Posterior vena cava (tissue), 2 donors: ENCODE measurements at regions not wholly inside any gene's neighbourhood (a gene's known extent, or its start where the extent isn't known, plus 50 kb on each side); places are given as distances from the start of the nearest gene placed in this dataset.

Source experiments
- DNase-seq: peaks from one replicate; pipeline ENCODE4 v3.0.0-alpha.2; 2020; ENCODE audit warnings: low spot score
- intact Hi-C, 2 donors: fragments of 100-400 bp; cut with DNase I; formaldehyde crosslinking; loops; one replicate each; pipeline versions ENCODE4 v1.14.1 to v1.14.2; 2022 to 2023
- donor health status: DM: yes; HTN: yes; CAD: no.
- donor health status: DM: yes; HTN: yes; CAD: no.

DNA sequence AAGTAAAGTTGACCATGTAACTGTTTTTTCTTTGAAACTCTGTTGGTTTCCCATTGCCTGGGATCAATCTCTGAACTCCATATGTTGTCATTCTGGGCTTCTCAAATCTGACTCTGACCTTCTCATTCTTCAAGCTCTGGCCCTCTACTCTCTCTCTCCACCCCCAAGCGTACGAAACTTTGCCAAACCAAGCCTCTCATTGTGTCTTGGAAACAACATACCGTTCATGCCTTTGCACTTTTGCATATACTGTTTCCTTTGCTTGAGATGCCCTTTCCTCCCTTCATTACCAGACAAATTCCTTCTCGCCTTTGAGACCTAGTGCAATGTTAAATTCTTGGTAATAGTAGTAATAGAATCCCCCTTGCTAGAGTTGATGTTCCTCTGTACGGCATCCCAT, 113.7 kb downstream of the OLFM4 start:
- no peak for DNase-seq
- intact Hi-C loops, result no loop called here

DNA sequence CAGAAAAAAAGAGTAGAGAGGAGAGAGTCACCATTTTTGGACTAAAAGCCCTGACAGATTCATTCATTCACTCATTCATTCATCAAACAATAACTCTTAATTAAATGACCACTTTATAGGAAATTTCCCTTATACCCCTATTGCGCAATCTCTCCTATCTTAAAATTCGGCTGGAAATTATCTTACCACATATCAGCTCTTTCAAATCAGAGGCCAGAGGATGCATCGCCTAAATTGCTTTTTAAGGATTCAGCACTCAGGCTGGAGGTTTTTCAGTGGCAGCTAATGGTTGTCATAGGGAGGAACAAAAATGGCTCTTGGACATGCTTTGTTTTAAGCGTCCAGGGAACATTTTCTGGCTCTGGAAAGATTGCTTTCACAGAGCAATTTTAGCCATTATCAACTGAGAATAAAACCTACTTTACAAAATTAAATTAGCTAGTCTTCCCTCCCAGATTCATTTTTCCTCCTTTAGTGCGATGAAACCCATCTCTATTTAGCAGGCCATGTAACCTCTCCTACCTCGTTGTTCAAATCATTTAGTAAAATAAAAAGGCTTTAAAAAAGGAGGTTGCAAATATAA, 115.2 kb downstream of the OLFM4 start:
- no peak for DNase-seq
- intact Hi-C loops, result no loop called here

DNA sequence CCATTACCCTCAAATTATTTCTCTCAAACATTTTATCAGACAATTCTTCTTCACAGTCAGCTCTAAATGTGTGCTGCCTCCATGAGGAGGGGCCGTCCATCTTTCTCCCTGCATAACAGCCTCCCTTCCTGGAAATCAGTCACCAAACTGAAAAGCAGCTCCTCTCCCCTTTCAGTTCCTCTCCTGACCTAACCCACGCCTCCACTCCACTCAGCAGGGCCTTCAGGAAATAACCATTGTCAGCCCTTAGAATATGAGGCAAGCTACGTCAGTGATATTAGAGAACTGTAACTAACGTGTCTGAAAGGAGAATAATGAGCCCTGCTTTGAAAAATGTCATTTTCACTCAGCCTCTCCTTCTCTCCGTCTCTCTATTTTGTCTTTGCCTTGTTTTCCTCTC, 116.2 kb downstream of the OLFM4 start:
- no peak for DNase-seq
- intact Hi-C loops, result no loop called here

DNA sequence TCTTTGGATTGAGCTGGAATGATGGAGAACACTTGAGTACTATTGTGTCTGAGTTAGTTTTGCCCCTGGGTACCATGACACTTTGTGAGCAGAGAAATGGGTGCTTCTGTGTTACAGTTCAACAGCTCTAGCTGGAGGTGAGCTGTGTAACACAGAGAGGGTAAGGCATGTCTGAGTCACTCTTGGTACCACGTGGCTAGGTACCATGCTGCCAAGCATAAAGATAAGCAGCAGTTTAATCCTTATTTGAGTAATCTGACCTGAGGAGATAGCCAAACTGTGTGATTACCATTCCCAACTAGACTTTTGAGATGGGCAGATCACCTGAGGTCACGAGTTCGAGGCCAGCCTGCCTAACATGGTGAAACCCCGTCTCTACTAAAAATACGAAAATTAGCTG, 122.0 kb downstream of the OLFM4 start:
- no peak for DNase-seq
- intact Hi-C loops, result no loop called here

DNA sequence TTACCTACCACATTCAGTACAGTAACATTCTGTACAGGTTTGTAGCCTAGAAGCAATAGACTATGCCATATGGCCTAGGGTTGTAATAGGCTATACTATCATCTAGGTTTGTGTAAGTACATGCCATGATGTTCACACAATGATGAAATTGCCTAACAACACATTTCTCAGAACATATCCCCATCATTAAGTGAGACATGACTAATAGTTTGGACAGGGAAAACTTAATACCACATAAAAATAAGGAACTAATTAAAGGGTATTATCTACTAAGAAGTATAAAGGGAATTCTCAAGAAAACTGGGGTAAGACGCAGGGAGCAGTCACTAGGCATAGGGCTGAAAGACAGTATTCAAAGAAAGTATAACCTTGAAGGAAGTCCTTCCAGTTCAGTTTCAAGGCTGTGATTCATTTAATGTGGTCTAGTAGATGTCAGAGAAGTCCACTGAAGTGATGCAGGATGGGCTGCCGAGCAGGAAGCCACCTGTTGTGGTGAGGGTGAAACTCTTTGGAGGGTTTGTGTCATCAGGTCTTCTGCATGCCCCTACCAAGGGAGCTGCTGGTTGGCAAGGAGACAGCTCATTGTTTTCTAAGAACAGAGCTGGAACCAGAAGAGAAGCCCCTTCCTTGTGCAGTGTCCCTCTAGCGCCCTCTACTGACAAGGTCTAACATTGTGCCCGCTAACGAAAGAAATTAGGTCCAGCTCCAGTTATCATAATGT, 122.9 kb downstream of the OLFM4 start:
- no peak for DNase-seq
- intact Hi-C loops, result no loop called here

DNA sequence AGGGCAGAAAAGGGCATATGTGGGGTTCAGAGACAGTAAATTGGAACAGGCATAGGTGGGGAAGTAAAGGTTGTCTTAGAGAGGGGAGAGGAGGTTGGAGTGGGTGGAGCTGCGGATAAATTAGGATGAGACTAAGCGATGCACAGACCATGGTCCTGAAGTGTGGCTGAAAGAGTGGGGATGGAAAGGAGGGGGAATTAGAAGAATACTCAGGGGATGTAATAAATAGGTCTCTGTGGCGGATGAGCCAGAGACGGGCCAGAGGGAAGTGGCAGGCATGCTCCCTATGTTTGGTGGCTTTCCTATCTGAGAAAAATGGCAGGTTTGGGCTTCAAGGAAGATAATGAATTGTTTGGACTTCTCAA, 123.4 kb downstream of the OLFM4 start:
- intact Hi-C loops, result no loop called here
- DNase-seq, result no peak

DNA sequence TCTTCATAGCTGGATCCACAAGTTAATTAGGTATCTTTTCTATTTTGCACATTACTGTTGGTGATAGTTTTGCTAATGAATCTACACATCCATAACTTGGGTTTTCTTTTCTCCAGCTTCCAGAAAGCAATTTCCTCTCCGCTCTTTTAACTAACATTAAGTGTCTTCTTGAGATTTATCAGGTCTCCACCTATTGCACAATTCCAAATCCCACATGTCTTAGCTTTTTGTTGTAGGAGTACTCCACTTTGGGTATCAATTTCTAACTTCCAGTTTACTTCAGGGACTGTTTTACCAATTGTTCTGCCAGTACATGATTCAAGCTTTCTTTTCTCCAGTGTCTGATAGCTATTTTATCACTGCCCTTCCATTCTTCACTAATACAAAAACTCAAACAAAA, 129.6 kb downstream of the OLFM4 start:
- intact Hi-C loops, result no loop called here
- DNase-seq, result no peak

DNA sequence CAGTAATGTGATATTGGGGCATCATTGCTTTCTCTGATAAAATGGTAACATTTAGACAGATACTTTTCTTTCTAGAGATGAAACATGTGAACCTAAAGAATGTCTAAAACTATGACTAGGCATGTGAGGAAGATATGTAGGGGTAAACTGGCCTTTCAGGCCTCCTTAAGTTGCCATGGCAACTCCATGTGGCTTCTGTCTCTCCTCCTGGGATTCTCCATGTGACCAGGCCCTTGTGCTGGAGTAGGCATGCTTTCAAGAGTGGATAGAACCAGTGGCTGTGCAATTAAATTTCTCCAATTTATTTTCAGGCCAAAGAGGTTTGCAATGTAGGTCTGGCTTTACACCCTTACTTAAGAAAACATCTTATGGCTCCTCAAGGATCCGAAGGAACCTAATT, 130.8 kb downstream of the OLFM4 start:
- intact Hi-C loops, result no loop called here
- DNase-seq, result no peak

DNA sequence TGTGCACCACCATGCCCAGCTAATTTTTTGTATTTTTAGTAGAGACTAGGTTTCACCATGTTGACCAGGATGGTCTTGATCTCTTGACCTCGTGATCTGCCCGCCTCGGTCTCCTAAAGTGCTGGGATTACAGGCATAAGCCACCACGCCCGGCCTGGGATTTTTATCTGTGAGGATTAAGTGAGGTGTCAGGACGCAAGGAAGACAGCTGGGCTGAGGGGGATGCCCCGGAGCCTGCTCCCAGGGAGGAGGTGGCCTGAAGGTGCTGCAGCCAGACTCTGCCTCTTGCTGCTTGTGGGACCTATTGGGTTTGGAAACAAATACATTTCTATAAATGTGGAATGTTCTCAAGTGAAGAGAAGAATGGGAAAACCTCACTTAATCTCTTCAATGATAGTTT, 131.6 kb downstream of the OLFM4 start:
- no peak for DNase-seq
- intact Hi-C loops, result no loop called here

DNA sequence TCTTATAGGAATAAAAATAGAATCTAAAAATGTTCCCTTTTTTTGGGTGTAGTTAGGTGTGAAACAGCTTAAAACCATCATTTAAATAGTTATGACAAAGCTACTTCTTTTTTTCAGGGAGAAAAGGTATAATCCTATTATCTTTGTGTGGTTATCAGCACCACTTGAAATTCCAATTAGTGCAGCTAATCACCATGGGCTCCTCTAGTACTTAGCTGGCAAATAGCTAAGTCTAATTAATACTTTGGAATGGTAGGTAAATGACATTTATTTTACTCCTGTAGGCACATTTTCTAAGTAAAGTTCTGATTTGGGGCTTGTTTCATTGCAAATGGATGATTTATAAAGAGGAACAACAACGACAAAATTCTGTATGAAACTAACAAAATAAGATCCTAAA, 132.6 kb downstream of the OLFM4 start:
- no peak for DNase-seq
- intact Hi-C loops, result no loop called here

DNA sequence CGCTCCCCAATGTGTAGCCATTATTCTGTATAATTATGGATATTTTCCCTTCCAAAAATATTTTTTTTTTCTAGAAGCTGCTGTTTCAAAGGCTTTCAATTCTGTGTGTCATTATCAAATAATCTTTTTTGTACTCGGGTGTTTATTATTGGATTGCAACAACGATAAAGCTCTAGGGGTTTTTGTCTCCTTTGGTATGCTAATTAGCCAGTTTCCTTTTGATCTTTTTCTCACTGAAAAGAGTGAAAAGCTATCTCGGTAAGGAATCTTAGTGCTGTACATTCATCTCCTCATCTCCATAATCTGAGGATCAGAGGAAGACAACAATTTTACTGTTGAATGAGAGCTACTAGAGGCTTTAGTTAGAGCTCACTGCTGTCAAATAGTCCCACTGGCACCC, 136.6 kb downstream of the OLFM4 start:
- intact Hi-C loops, result no loop called here
- no peak for DNase-seq

DNA sequence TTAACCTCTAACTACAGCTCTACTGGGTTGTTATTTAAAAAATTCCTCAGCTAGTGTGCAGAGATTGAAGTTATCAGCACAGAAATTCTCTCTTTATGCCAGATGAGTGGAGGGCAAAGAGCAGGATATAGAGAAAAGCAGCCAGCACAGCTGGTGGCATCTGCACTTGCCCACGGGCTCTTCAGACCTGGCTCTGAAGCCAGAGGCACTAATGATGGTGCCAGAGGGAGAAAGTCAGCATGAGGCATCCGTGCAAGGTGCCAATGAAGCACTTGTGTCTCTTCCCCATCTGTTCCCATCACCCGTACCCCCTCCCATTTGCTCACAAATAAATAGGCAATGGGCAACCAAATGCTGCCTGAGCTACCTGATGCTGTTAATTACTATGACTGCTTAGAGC, 138.9 kb downstream of the OLFM4 start:
- intact Hi-C loops, result no loop called here
- no peak for DNase-seq

DNA sequence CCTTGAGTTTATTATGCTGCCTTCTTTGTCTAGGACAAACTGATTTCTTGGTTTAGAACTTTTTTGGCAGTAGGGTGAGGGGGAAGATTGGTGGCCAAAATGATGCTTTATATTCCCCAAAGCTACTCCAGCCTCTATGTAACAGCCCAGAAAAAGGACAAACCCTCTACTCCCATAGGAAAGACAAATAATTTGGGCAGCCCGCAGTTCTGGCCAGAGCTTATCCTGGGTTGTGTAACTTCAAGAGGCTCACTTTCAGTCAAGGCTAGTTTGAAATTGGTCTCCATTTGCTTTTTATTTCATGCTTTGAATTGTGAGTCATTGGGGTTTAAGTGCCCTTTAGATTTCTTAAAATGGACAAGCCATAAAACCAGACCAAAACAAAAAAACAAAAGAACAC, 142.3 kb downstream of the OLFM4 start:
- DNase-seq, result no peak
- intact Hi-C loops, result no loop called here

DNA sequence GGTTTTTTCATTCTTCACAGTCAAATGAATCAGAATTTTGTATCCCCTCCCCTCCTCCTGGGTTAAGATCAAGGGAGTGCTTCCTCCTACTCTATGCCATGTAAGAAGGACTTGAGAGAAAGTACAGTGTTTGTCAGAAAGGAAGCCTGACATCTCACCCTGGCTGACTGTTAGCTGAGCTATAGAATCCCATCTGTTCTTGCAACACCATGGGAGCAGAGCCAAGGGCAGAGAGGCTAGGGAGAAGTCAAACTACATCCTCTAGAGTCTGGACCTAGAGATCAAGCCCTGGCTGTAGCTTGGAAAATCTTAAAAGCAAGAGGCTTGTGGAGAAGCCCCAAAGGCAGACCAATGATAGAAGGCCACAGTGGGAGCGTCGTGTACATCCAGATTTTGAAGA, 145.9 kb downstream of the OLFM4 start:
- no peak for DNase-seq
- intact Hi-C loops, result no loop called here

DNA sequence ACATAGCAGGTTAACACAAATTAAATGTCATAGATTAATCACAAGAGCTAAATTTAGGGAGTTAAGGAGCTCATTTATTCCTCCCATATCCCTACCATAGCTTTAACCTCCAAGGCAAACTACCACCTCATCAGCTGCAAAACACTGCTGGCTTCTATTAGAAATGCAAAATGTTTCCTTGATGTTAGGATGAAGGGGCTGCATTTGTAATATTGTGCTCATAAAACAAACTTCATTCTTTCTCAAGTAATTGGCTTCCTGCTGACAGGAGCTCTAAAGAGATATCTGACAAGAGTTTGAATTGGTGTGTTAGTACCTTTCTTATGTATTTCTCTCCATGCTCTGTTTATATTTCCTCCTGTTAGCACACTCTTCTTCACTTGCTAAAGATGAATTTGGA, 152.1 kb downstream of the OLFM4 start:
- intact Hi-C loops, result no loop called here
- DNase-seq, result no peak

DNA sequence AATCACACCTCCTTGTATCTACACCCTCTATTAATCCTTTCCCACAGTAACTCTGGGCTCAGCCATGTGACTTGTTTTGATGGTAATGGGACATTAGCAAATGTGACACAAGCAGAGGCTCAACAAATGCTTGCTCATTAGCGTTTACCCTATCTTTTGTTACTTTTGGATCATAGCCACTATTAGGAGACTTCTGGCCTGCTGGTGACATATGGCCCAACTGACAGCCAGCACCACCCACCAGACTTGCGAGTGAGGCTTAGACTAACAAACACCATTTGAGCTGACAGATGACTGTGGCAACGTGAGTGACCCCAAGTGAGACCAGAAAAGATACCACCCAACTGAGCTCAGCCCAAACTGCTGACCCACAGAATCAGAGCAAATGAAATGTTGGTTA, 154.1 kb downstream of the OLFM4 start:
- intact Hi-C loops, result no loop called here
- no peak for DNase-seq

DNA sequence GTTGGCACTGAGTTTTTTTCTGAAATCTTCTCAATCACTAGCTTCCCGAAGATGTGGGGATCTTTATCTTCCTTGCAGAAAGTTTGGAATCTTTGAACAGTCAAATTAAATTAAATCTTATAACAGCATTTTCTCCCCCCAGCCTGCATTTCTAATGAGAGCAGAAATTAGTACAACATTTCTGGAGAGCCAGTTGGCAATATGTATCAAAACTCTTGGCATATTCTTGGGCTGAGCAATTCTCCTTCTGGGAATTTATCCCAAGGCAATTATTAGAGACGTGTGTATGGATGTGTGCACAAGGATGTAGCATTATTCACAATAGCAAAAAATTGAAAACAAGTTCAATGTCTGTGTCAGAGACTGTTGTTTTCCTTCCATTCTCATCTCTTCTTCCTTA, 159.5 kb downstream of the OLFM4 start:
- no peak for DNase-seq
- intact Hi-C loops, result no loop called here

DNA sequence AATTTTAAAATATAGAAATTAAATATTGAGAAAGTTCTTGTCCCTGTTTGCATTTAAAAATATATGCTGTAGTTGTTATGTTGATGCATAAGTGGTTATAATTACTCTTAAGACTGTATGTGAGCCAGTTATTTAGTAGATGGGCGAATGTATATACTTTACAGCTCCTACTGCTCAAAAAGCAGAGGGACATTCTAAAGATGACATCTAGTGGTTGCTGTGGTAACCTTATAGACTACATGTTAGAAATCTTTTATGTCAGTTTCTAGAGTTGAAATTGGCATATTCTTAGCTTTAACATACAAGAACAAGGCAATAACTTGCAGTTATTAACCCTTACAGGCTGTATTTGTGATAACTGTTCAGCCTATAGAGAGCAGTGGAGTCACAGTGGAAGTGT, 160.5 kb downstream of the OLFM4 start:
- DNase-seq, result no peak
- intact Hi-C loops, result no loop called here

DNA sequence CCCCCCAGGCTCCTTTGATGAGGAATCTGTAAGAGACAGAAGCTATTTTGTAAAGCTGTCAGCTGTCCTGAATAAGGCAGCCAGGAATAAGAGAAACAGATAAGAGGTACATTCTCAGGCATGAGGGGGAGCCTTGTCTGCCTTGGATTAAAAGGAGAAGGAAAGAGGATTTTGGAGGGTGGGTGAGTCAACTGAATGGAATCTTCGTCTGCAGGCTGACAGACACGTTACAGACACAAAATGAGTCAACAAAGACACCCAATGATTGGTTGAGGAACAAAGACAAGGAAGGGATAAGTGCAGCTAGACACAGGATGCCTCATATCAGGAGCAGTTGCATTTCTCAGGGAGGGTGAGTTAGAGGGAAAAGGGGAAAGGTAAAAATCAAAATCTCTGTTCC, 162.5 kb downstream of the OLFM4 start:
- no peak for DNase-seq
- intact Hi-C loops, result no loop called here

DNA sequence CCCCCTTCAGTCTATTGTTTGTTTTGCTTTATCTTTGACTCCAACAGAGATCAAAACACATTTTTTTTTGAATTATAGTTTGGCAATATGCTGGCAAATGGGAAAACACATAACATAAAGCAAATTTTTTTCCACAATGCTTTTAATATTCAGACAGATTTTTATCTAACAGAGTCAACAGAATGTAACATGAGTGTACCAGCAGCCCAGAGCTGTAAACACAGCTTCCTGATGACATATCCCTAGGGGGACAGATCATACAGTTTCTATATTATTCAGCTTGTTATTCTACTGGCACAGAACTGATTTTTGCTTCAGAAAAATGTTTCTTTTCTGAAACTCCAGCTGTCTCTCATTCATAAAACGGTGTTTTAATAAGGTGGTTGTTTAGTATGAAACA, 168.8 kb downstream of the OLFM4 start:
- intact Hi-C loops, result no loop called here
- no peak for DNase-seq

DNA sequence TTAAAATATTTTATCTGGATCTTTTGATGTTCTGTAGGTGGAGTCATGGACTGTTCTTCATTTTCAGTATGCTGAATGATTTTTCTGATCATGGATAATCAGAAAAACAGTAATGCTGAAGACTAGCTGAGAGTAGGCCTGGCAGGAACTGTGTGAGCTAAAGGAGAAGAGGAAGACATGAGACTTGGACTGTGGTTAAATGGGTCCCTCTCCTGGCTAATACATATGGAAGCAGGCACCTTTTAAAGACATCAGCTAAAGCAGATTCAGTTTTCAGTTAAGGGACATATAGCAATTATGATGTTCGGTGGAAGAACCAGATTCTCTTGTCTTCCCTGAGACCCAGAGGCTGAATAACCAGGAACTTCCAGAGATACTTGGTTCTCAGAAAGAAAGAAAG, 169.4 kb downstream of the OLFM4 start:
- intact Hi-C loops, result no loop called here
- no peak for DNase-seq

DNA sequence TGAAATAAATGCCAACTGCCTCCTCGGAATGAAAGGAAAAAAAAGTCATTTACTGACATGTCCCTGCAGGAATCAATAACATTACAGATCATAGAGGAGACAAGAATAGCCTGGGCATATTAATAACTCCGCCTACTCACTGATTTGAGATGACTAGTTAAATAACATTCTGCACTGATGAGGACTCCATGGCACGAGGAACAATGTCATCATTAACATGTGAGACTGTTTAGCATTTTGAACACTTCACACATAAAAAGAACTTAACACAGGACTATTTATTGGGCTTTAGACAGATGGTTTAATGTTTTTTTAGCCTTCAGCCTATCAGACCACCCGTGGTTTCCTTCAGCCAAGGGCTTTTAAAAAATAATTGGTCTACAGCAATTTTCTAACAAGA, 170.1 kb downstream of the OLFM4 start:
- no peak for DNase-seq
- intact Hi-C loops, result no loop called here
